HT-29 (cell line): ENCODE measurements at regions not wholly inside any gene's neighbourhood (a gene's known extent, or its start where the extent isn't known, plus 50 kb on each side); places are given as distances from the start of the nearest gene placed in this dataset.
"Not testable (repeated sequence)": the region's sequence is repeated elsewhere in the genome, so short reads cannot be mapped to it uniquely, and the experiment has no call there.

Experiments
- DNase-seq: peaks from one replicate; pipeline ENCODE4 v3.0.0-alpha.2; 2015; ENCODE audit warnings: low spot score

DNA sequence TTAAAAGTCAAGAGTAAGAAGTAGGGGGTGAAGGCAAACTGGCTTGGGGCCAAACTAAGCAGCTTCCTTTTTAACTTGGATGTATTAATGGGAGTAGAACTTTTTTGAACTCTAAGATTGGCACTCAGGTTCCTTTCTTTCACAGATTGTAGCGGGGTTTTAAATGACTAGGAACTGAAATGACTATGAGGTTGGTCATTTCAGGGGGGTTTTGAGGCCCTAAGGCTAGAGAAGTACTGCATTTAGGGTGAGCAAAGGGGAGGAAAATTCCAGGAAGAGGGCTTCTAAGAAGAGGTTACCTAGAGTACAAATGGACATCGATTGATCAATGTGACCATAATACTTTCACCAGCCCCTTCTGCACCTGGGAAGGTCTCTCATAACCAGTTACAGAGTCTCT, 381.8 kb downstream of the MLLT3 start:
- no peak for DNase-seq

DNA sequence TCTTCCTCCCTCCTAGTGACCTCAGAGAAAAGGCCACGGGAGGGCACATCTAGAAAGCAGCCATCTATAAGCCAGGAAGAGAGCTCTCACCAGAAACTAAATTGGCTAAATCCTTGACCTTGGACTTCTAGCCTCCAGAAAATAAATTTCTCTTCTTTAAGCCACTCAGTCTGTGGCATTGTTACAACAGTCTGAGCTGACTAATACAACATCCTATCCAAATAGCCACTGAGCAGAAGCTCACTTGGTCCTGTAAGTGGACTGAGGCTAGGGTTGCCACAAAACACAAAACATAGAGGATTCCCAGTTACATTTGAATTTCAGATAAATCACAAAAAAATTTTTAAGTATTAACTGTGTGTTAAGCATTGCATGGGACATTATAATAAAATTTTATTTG, 383.4 kb downstream of the MLLT3 start:
- no peak for DNase-seq

DNA sequence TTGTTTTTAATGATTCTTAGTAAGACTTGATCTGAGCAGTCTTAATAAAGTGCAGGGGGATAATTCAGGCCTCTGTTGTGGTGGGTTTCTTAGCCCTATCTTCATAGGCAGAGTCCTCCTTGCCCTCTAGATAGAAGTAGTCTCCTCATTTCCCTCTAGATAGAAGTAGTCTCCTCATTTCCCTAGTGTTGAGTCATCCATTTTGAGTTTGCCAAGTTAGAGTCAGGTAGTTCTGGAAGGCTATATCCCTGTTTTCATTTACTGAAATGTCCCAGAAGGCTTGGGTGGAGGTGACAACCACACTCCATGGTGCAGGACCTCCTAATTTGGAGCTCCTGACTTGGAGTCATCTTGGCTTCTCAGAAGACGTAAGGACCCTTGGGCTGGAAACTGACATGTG, 384.6 kb downstream of the MLLT3 start:
- no peak for DNase-seq

DNA sequence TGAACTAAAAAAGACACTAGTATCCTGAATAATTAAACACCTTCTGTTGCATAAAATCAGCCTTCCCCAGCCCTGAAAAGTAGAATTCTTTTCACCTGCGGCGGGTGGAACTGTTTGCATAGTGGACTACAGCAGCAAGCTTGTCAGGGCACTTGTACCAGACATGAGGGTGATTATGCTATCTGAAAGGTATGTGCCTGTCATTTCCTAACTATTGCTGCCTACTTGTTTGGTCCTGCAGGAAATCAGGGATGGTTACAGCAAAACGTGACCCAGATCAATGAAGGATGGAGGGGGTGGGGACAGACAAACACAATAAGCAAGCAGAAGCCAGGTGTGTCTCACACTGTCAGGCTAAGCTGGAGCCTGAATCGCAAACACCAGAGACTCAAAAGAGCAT, 385.6 kb downstream of the MLLT3 start:
- DNase-seq = no peak

- DNase-seq = not testable (repeated sequence)
Measured at GRCh38 chr9:20235206-20235605, 387.1 kb downstream of the MLLT3 start.

GRCh38 chr9:20228096-20228495, 394.2 kb downstream of the MLLT3 start:
- DNase-seq = no peak

GRCh38 chr9:20227166-20227874, 395.0 kb downstream of the MLLT3 start:
- no peak for DNase-seq

GRCh38 chr9:20226345-20226744, 396.0 kb downstream of the MLLT3 start:
- DNase-seq = no peak

DNA sequence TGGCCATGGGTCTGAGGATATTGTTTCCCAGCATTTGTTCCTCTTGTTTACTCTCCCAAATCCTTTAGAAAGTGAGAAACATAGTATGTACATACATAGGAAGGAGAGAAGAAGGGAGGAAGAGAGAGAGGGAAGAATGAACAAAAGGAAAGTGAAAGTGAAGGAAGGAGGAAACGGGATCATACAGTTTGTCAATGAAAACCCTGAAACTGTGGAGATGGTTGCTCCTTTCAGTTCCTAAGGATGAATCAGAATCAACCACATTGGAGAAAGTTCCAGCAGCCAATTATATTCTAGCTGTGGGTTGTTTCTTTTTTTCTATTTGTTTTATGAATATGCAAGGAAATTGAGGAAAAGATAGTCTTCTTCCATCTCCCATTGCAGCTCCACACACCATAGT, 396.5 kb downstream of the MLLT3 start:
- DNase-seq = no peak

- DNase-seq = no peak
Measured at GRCh38 chr9:20224756-20225155, 397.5 kb downstream of the MLLT3 start.

DNA sequence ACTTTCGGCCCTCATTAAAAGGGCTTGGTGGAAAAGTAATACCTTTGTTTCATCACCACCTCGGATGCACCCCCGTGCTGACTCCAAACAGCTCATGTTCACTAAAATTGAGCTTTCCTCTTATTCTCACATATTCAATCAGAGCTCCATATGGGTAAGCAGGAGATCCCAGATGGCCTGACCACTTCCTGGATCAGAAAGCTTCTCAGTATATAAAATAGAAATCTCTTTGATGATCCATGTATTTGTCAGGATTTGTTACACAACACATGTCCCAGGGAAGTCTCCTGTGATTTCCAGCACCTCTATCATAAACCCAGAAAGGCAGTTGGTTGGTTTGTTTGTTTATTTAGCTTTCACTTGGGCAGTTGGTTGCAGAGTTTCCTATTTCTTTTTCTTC, 402.0 kb downstream of the MLLT3 start:
- no peak for DNase-seq

DNA sequence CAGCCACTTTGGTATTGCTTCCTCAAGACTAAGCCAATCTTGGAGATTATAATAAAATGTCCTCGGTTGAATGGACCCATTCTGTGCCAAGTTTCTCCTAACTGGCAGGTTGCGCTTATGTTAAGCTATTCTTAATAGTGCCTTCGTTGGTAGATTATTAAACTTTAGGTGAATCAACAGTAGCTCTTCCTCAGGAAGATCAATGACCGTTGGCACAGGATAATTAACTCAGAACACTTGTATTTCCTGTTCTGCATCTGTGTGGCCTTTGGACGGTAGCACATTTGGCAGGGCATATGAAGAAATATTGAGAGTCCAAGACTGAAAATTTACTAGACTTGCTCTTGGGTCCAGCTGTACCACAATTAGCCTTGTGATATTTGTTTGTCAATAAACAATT, 402.9 kb downstream of the MLLT3 start:
- DNase-seq = peak; percentile 77

- no peak for DNase-seq
Measured at GRCh38 chr9:20217596-20217995, 404.7 kb downstream of the MLLT3 start.

GRCh38 chr9:20216438-20216837, 405.9 kb downstream of the MLLT3 start:
- DNase-seq = no peak

- DNase-seq = no peak
Measured at GRCh38 chr9:20215552-20215951, 406.7 kb downstream of the MLLT3 start.

DNA sequence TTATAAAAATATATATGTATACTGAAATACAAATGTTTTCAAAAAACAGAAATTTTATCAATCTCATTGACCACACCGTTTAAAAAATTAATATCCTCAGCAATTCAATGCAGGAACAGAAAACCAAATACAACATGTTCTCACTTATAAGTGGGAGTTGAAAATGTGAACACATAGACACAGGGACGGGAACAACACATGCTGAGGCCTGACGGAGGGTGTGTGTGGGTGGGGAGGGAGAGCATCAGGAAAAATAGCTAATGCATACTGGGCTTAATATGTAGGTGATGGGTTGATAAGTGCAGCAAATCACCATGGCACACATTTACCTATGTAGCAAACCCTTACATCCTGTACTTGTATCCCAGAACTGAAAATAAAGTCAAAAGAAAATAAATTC, 409.5 kb downstream of the MLLT3 start:
- DNase-seq = no peak

GRCh38 chr9:20209391-20210340, 412.6 kb downstream of the MLLT3 start:
- DNase-seq = no peak

DNA sequence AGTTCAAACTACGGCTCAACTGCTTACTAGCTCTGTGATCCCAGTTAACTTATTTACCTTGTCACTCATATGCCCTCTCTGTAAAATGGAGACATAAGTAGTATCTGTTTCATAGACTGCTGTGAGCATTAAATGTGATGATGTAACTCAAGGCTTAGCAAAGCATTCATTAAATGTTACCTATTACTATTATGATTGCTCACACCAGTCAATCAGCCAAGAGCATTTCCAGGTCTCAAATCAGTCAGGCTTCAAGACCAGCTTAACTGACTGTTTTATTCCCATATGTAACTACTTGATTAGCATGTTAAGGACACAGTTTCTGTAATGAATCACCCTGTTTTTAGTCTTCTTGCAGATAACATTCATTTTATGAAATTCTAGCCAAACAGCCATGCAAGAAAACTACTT, 413.3 kb downstream of the MLLT3 start:
- DNase-seq = no peak

DNA sequence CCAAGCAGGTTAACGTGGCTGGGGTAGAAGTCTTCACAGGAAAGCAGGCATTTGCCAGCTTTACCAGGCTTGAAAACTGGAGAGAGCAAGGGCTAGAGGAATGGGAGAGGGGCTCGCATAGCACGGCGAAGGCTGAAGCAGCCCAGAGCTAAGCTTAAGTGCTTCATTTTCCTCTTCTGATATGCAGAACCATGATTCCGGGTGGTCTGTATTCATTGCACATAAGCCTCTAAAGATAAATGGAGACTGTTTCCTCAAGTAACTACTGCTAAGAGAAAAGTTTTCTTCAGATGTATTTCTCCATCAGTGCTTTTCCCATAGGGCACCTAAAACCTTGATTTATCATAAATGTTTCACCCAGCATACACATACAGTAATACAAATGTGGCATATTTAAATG, 414.1 kb downstream of the MLLT3 start:
- no peak for DNase-seq

- no peak for DNase-seq
Measured at GRCh38 chr9:20207176-20207575, 415.1 kb downstream of the MLLT3 start.

DNA sequence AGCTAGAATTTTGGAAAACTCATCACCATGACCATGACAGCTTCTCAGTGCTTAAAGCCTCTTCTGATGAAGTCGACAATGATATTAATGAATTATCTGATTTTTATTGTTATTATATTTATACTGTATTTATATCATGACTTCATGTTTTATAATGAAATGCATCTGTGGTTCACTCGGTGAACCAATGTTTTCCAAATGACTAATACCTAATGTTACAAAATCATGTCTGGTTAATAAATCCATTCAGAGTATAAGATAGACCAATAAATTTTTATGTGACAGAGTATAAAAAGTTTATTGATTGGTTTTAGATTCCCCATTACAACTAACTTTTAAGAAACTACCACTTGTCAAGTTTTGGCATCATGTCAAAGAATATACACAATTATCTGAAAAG, 416.5 kb downstream of the MLLT3 start:
- no peak for DNase-seq

DNA sequence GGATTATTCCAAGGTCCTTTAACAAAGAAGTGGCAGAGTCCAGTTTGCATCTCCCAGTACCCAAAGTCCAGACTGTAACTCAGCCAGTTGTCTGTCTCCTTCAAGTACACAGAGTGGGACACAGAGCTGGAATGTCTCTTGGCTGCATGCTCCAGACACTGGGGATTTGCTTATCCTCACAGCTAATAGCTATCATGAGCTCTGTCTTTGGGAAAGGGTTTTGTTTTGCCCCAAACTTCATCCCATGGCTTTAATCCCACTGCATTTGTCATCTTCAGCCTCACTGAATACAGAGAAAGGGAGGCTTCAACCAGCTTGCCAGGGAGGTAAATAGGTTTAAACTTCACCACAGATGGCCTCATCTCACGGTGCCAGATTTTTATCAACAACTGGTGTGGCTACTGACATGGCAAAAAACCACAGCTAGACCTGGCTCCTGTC, 412.2 kb upstream of the SLC24A2 start:
- no peak for DNase-seq

GRCh38 chr9:20200581-20200980, 411.7 kb upstream of the SLC24A2 start:
- no peak for DNase-seq
